HG02981 (cell line): ENCODE measurements at regions not wholly inside any gene's neighbourhood (a gene's known extent, or its start where the extent isn't known, plus 50 kb on each side); places are given as distances from the start of the nearest gene placed in this dataset.
A peak's percentile ranks its signal among the peaks of the same experiment; 100 is the strongest.
"Not testable (repeated sequence)": the region's sequence is repeated elsewhere in the genome, so short reads cannot be mapped to it uniquely, and the experiment has no call there.

ENCODE experiments used
- ATAC-seq: cut with Tn5 transposase; IDR thresholded peaks from one replicate; pipeline ENCODE4 v1.9.1; 2021; ENCODE audit warnings: mild to moderate bottlenecking, moderate library complexity; ENCODE audit not compliant: unreplicated experiment

DNA sequence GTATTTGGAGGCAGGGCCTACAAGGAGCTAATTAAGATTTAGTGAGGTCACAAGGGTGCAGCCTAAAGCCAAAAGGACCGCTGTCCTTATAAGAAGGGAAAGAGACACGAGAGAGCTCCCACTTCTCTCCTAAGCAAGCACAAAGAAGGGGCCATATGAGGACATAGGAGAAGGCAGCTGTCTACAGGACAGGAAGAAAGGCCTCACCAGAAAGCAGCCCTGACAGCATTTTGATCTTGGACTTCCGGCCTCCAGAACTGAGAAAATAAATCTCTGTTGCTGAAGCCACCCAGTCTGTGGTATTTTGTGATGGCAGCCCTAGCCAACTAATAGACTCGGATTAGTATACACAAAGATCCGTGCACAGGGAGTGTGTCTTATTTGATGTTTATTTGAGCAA, 139.7 kb downstream of the B3GNT2 start:
- no peak for ATAC-seq

DNA sequence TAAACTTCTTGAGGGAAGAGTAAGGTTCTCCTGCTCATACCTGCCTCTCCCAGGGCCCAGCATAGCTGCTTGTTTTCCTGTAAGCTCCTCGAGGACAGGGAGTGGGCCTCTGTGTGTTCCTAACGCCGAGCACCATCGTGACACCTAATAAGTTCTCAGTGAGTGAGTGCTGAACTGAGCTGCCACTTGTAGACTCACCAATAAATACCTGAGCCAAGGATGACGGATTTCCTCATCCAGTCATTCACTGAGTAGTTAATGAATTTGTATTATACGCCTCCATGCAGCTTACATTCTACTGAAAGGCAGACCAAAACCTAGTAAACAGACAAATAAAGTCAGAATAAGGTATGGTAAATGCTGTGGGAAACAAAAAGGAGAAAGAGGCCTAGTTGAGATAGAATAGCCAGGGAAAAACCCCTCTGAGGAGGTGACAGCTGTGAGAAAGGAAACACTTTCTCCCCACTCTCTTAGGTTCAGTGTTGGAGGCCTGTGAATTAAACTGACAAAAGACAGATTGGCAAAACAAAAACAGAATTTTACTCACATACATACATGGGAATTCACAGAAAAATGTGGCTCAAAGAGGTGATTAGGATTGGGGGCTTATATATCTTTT, 138.6 kb downstream of the B3GNT2 start:
- ATAC-seq = no peak

DNA sequence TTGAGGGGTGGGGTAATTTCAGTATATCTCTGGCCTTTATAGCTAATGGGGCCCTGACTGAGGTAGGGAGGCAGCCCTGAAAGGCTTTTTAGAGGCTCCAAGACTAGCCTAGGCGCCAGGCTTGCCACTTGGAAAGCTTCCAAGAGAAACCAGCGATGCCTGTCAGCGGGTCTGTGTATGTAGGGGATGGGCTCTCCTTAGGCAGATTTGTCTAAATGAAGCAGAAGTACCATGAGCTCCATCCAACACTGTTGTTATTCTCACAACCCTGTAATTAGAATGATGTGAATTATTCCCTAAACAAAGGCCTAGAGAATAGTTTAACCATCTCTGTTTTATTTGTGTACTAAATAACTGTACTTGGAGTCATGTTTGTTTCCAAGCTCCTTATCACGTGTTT, 138.1 kb downstream of the B3GNT2 start:
- ATAC-seq = no peak

DNA sequence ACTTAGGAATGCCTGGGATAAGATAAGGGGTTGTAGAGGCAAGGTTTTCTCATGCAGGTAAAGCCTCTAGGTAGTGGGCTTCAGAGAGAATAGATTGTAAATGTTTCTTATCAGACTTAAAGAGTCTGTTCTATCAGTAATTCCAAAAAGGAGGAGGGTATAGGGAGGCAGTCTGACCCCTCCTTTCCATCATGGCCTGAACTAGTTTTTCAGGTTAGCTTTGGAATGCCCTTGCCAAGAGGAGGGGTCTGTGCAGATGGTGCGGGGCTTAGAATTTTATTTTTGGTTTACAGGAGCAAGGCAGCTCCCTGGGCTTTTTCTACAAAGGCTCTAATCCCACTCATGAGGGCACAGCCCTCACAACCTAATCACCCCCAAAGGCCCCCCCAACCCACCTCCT, 135.0 kb downstream of the B3GNT2 start:
- ATAC-seq = no peak

DNA sequence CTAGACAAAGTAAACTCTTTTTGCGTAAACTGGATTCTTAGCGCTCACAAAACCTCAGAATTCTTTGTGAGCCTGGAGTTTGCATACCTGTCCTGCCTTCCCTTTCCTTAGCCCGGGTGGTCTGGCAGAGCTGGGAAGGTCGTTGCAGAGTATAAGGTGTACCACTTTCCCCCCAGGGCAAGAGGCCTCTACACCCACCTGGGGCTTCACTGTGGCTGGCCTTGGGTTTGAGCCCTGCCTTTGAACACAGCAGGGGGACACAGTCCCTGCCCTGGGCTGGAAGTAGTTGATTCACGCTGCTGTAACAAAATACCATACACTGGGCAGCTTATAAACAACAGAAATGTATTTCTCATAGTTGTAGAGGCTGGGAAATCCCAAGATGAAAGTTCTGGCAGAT, 133.9 kb downstream of the B3GNT2 start:
- no peak for ATAC-seq

DNA sequence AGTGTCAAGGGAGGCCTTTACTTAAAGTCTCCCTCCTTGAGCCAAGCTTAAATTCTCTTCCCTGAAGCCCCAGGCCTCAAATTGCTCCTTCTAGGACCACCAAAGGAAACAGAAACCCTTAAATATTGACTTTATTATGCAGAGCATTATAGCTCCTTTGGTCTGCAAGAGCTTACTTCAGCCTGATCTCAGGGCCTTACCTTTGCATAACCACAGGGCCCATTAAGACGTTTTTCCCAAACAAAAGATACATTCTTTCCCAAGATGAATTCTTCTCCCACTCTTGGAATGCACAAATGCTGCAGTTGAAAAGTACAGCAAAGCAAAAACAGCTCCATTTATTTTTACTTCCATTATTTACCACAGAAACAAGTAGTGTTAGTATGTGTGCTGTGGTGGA, 130.8 kb downstream of the B3GNT2 start:
- no peak for ATAC-seq

DNA sequence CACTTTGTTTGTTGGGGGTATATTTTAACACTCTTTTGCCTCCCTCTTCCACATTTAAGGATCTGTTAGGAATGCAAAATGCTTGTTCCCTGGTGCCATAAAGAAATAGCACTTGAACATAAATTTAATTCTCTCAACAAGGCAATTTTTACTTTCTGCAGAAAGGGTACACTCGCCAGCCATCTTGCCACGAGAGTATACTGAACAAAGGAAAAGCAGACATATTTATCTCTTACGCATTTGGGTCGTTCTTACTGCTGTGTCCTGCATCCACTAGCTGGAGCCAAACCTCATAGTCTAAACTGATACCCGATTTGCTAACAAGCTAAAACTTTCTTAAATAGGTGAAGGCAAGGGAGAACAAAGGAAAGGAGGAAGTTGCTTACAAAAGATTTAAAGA, 129.5 kb downstream of the B3GNT2 start:
- ATAC-seq = no peak

DNA sequence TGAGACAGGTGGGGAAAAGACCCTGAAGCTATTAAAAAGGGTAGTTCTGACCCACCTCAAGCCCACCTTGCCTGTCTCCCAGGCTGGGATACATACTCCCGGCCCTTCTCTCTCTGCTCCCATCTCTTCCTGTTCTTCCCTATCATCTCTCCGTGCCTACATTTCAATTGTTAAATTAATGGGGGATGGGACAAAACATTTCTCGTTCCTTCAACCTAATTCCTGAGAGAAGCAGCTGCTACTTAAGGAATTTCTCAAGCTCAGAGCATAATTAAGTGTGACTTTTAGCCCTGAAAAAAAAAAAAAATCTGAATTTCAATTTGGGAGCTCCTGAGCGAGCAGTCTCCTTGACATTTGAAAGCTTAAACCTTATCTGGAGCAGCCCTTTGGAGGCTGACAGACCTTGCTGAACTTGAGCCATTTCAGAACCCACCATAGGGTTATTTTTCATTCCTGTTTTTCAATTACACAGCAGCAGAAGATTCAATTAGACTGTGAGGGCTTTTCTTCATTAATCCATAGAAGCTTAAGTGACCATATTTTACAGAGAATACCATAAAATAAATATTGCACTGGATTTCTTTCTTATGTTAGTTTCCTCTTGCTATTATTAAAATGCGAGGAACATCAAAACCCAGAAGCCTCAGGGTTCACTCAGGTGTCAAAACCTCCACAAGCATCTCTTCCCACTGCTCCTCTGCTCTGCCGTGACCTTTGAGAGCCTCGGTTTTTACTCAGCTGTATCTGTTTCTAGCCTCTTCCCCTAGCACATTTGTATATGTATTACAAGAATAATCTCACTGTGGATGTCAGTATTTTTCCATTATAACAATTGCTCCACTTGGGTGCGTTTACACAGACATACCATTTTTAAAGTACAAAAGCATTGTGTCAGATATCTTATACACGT, 125.7 kb downstream of the B3GNT2 start:
- no peak for ATAC-seq

DNA sequence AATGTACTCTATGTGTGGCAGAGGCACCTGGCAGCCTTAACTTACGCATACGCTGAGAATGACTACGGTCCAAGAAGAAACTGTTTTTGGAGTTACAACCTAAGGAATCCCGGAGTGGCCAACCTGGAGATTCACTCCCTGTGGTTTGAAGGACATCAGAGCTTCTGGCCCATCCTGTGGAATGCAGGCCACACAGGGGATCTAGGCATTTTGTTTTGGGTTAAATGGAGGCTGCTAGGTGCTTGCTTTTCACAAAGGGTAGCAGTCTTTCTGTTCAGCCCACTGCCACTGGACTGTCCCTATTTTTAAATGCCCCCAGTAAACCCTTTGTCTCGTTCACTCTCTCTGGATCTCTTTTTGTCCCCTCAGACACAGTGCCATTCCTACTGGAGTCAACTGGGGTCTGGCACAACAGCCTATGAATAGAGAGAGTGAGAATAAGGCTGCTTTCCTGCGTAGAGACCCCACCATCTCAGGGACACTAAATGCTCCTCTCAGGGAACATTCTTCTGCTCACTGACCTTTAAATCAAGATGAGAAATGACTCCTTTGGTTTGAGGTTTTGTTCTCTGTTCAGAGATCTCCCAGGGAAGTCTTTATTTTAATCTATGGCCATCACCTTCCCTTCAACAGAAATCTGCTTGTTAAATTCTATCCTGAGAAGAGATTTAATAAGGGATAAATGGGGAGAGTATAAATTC, 124.9 kb downstream of the B3GNT2 start:
- no peak for ATAC-seq

DNA sequence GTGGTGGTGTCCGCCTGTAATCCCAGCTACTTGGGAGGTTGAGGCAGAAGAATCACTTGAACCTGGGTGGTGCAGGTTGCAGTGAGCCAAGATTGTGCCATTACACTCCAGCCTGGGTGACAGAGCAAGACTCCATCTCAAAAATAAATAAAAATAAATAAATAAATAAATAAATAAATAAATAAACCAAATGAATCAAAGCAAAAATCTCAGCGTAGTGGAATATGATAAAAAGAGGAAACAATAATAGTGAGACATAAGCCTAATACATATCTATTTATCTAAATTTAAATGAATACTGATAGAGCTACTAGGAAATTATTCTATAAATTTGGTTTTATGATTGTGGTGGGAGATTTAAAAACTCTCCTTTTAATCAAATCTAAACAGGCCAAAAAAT, 124.2 kb downstream of the B3GNT2 start:
- not testable (repeated sequence) for ATAC-seq

DNA sequence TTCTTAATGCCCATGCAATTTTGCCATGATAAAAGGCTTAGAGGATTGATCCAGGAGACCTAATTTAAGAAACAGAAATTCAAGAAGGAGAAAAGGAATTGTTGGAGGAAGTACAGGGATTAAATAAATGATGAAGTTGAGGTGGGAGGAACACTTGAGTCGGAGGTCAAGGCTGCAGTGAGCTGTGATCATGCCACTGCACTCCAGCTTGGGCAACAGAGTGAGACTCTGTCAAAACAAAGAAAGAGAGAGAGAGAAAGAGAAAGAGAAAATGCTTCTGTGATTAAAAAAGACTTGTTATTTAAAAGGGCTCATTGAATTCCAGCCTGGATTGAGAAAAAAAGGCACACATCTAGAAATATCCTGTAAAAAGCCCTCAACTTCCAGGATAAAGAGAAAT, 123.2 kb downstream of the B3GNT2 start:
- no peak for ATAC-seq

DNA sequence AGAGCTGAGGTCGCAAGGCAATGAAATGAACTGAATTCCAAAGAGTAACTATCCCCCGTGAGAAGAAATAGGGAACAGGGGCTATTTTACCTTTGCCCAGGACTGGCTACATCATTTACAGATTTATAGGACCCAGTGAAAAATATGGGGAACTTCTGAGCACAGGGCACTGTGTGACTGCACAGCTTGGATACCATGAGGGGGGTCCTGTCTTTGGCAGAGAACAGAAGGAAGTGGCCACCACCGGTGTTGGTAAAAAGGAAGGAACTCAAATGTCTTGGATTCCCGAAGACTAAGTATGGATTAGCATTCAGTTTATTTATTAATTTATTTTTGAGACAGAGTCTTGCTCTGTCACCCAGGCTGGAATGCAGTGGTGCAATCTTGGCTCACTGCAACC, 119.6 kb downstream of the B3GNT2 start:
- no peak for ATAC-seq

DNA sequence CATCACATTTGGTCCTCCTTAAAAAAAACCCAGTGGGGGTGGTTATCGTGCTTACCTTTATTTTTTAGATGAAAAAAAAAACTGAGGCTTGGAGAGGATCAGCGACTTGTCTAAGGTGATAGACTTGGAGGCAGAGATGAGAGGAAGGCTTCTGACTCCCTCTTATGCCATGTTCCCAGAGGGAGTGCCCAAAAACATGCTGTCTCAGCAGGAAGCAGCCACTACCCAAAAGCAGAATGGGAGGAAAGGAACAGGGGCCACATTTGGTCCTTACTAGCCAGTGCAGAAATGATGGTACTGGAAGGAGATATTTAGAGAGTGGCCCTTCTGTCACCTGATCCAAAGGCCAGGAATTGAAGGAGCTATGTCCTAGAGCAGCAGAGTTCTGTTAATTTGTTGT, 118.4 kb downstream of the B3GNT2 start:
- no peak for ATAC-seq

DNA sequence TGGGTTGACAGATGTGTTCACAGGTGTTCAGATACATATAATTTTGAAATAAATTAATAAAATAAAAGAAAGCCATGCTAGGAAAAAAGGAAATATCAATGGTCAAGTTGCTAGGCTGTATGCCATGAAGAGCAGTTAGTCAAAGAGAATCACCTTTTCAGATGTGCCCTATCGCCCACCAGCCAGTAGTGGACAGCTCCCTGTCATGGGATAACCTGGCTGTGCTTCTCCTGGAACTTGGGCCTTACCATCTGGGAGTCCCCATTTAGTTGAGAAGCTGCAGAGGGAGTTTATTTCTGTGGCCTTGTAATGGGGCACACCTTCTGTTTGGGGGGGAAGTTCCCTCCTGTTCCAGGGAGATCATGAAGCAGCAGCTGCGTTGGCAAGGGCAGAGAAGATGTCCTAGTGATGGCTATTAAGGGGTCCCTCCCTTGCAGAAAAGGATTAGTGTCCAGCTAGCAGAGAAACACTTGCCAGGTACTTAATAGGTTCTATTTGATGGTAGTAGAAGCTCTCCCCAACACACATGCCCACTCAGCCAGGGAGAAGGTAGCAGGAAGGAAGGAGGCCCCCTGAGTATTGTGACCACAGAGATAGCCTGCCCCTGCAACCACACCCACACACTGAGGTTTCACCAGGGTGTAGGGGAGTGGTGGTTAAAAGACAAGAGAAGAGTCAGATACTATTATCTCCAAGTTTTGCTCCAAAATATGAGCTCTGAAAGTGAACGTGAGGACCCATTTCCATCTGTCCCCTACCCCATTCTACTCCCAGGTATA, 117.7 kb downstream of the B3GNT2 start:
- ATAC-seq = peak; percentile 62

DNA sequence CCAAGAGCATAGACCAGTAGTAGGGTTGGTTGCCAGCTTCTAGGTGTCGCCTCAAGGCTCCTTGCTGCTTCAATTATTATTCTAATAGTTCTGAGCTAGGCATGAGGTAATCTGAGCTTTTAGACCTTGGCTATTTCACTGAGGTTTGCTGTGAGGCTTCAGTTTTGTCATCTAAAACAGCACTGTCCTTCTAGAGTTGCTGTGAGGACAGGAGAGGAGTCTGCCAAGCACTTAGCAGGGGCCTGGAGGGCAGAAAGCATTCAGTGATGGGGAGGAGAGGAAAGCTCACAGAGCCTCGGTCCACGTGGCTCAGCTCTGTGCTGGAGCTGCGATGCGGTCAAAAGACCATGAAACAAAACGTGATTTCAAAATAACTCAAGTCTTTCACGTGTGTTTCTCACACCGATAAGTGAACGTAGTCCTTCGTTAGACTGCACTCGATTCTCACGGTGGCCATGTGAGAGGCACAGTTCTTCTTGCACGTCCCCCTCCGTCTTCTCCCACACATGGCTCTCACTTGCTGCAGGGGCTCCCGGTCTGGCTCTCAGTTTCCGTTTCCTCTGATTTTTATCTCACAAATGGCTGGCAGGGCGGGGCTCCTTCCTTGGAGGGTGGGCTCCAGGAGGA, 113.7 kb downstream of the B3GNT2 start:
- peak; percentile 43 for ATAC-seq

DNA sequence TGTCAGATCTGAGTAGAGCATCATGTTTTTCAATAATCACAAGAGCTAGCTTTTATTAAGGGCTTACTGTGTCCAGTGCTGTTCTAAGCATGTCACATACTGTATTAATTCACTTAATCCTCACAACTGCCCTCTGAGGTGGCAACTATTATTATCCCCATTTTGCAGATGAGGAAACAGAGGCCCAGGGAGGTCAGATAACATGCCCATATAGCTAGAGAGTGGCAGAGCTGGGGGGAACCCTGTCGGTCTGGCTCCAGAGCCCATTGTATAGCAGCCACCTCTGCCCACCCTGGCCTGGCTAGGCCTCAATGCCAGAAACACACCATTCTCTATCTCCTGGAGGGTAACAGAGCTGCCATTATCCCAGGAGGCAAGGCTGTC, 113.2 kb downstream of the B3GNT2 start:
- ATAC-seq = no peak

DNA sequence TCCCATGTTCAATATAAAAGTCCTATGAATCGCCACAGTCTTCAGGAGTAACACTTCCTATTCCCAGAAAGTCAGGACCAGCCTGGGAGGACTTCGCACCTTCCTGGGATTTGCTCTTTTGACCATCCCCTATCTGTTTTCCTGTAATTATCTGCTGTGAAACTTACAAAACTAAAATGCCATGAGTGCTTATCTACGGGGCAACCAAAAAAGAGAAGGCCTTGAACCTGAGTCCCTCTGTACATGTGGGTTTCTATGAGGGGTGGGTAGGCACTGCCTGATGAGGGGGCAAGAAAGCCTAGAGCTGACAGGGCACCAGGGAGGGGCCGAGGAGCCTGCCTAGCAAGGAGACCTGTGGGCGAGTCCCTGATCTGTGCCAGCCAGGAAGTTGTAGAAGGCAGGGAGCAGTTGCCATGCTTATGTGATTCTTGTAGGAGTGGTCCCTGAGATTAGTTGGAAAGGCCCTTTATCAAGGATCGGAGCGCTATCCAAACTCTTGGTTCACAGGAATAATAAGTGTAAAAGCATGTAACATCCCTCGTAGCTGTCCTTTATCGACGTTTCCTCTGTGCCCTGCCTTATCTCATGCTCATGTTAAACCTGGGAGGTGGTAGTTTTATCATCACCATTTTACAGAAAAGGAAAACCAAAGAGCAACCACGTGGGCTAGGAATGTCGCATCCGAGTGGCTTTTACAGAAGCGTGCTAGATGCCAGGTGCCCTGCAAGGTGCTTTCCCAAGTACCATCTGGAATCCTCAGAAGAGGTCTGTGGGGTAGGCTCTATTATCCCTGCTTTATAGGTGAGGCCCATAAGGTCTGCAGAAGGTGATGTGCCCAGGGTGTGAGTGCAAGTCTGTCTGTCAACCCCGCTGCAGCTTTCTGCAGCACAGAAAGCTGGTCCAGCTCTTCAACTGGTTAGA, 111.8 kb downstream of the B3GNT2 start:
- ATAC-seq = no peak

DNA sequence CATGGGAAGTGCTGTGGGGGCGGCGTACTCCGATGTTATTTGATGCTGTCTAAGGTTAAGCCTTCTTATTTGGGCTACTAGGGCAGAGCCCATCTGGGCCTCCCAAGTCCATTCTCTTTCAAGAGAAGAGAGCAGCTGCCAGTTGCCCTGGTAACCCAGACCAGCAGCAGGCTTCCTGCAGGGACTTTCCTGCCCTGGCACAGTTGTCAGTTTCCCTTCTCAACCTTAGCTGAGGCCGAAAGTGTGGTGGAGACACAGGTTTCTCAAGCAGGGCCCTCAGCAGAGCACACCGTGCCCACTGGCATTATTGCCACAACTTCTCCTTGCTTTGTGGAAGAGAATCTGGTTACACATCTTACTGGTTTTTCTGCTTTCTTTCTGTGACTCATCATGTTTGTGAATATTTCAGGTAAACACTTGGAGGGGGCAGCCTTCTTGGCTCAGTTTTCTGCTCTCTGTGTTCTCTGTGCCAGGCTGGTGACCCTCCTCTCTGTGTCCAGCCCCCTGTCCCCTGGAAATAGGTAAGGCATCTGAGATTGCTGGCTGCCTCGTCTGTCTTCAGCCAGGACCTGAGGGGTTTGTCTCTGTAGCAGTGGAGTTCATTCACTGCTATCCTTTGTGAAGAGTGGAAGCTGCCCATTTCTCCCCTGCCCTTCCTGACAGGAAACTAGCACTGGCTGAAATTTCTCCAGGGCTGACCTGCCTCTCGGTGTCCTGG, 111.0 kb downstream of the B3GNT2 start:
- peak; percentile 35 for ATAC-seq
